OCI-LY7 (cell line): ENCODE measurements at regions not wholly inside any gene's neighbourhood (a gene's known extent, or its start where the extent isn't known, plus 50 kb on each side); places are given as distances from the start of the nearest gene placed in this dataset.

Experiments used
- CTCF ChIP-seq: fragments of 200-600 bp; sonication (generic); conservative IDR thresholded peaks from 2 replicates; pipeline ENCODE4 v1.5.1; 2014; ENCODE audit warnings: mild to moderate bottlenecking, antibody characterized with exemption, low read length, moderate library complexity, mixed read lengths
- EZH2phosphoT487 ChIP-seq: fragments of 200-600 bp; sonication (generic); IDR thresholded peaks from 2 replicates; pipeline ENCODE4 v1.6.1; 2018; ENCODE audit warnings: low read depth, borderline replicate concordance, mild to moderate bottlenecking, mixed run types, antibody characterized with exemption, low read length, moderate library complexity, mixed read lengths

DNA sequence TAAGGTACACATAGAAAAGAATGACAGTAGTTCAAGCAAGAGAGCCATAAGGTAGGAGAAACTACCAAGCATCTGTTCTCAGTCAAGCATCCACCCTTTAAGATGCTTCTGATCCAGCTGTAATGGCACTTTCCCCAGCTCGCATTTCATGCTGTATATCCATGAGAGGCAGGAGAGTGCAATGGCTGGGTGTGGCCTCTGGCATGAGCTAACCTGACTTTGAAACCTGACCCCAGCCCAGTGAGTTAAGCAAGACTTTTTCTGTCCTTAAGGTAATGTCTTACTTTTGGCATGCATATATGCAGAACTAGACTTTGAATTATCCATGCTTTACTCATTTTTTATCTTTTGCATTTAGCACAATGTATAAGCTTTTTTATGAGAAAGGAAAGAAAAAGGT lies 79.8 kb upstream of the CNTN5 start:
- TF ChIP-seq CTCF (no peak), EZH2phosphoT487 (no peak)
